ENCODE measurements at regions not wholly inside any gene's neighbourhood (a gene's known extent, or its start where the extent isn't known, plus 50 kb on each side); places are given as distances from the start of the nearest gene placed in this dataset.

GRCh38 chr3:59549962-59550361 is 500.1 kb upstream of the CFAP20DC start:
- POLR2A ChIA-PET: no interaction called here
- no peak for FAIRE-seq

More at GRCh38 chr3:59549962-59550361, 500.1 kb upstream of the CFAP20DC start:
- in situ Hi-C loops (cut with MboI) (no loop called here), intact Hi-C loops (cut with micrococcal nuclease; ENCODE audit: unreplicated experiment) (no loop called here)
- Histone ChIP-seq H4K20me1 (ENCODE audit: control insufficient read depth, insufficient read depth) (no peaks in the 10 kb centered on the region), H3K9ac (ENCODE audit: control insufficient read depth, insufficient read depth, low read length) (no peak overlapping the region), H3K9me3 (replicated peaks; ENCODE audit: control insufficient read depth, insufficient read depth, low read length) (no peaks in the 10 kb centered on the region; the same call in 1 of the 3 replicates), H3K27me3 (replicated peaks in 1 of 2; ENCODE audit: control insufficient read depth in 2 of 2, insufficient read depth in 2 of 2, low read length in 1 of 2) (no peaks in the 10 kb centered on the region), H3K4me3 (no peak overlapping the region), H3K27ac (ENCODE audit: control insufficient read depth, insufficient read depth) (no peak overlapping the region), H3K4me2 (ENCODE audit: control insufficient read depth, insufficient read depth) (no peak overlapping the region), H3K36me3 (ENCODE audit: control insufficient read depth in 2 of 2, insufficient read depth in 2 of 2, low read length in 1 of 2) (no peaks in the 10 kb centered on the region), H2AFZ (ENCODE audit: control insufficient read depth, low read depth, low read length) (no peak overlapping the region), H3K79me2 (ENCODE audit: control insufficient read depth, insufficient read depth, low read length) (no peaks in the 10 kb centered on the region), H3K4me1 (ENCODE audit: control insufficient read depth, insufficient read depth, low read length) (no peaks in the 10 kb centered on the region)
- TF ChIP-seq IRF4 (IDR thresholded peaks at IDR 0.05; ENCODE audit: low read depth, low read length) (no peak), PBX3 (IDR thresholded peaks at IDR 0.05; ENCODE audit: insufficient replicate concordance, low read depth, low read length) (no peak), NFXL1 (IDR thresholded peaks at IDR 0.05; ENCODE audit: borderline replicate concordance) (no peak), MYC (IDR thresholded peaks at IDR 0.05; ENCODE audit: insufficient read depth, insufficient read length, insufficient replicate concordance, low read length, severe bottlenecking) (no peak), DPF2 (IDR thresholded peaks at IDR 0.05) (no peak), NFYB (IDR thresholded peaks at IDR 0.05; ENCODE audit: insufficient read depth, low read depth, low read length) (no peak), SRF (IDR thresholded peaks at IDR 0.05; ENCODE audit: low read depth in 2 of 2, low read length in 2 of 2) (no peak), POLR2AphosphoS5 (IDR thresholded peaks at IDR 0.05; ENCODE audit: low read length) (no peak), PAX5 (IDR thresholded peaks at IDR 0.05; ENCODE audit: borderline replicate concordance, low read depth, low read length) (no peak), SMAD5 (IDR thresholded peaks at IDR 0.05; ENCODE audit: low read depth) (no peak), SP1 (IDR thresholded peaks at IDR 0.05; ENCODE audit: low read depth, low read length) (no peak), RUNX3 (IDR thresholded peaks at IDR 0.05; ENCODE audit: low read length) (no peak), FOXM1 (IDR thresholded peaks at IDR 0.05; ENCODE audit: low read depth, low read length) (no peak), PKNOX1 (IDR thresholded peaks at IDR 0.05) (no peak), SPI1 (IDR thresholded peaks at IDR 0.05; ENCODE audit: borderline replicate concordance, insufficient read depth, low read depth, low read length) (no peak), NR2F1 (conservative IDR thresholded peaks at IDR 0.05) (no peak), BMI1 (IDR thresholded peaks at IDR 0.05; ENCODE audit: borderline replicate concordance) (no peak)
- TF ChIP-seq, protein P1, sequence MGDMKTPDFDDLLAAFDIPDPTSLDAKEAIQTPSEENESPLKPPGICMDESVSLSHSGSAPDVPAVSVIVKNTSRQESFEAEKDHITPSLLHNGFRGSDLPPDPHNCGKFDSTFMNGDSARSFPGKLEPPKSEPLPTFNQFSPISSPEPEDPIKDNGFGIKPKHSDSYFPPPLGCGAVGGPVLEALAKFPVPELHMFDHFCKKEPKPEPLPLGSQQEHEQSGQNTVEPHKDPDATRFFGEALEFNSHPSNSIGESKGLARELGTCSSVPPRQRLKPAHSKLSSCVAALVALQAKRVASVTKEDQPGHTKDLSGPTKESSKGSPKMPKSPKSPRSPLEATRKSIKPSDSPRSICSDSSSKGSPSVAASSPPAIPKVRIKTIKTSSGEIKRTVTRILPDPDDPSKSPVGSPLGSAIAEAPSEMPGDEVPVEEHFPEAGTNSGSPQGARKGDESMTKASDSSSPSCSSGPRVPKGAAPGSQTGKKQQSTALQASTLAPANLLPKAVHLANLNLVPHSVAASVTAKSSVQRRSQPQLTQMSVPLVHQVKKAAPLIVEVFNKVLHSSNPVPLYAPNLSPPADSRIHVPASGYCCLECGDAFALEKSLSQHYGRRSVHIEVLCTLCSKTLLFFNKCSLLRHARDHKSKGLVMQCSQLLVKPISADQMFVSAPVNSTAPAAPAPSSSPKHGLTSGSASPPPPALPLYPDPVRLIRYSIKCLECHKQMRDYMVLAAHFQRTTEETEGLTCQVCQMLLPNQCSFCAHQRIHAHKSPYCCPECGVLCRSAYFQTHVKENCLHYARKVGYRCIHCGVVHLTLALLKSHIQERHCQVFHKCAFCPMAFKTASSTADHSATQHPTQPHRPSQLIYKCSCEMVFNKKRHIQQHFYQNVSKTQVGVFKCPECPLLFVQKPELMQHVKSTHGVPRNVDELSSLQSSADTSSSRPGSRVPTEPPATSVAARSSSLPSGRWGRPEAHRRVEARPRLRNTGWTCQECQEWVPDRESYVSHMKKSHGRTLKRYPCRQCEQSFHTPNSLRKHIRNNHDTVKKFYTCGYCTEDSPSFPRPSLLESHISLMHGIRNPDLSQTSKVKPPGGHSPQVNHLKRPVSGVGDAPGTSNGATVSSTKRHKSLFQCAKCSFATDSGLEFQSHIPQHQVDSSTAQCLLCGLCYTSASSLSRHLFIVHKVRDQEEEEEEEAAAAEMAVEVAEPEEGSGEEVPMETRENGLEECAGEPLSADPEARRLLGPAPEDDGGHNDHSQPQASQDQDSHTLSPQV (IDR thresholded peaks at IDR 0.05): no peak
- TF ChIP-seq, protein P2, sequence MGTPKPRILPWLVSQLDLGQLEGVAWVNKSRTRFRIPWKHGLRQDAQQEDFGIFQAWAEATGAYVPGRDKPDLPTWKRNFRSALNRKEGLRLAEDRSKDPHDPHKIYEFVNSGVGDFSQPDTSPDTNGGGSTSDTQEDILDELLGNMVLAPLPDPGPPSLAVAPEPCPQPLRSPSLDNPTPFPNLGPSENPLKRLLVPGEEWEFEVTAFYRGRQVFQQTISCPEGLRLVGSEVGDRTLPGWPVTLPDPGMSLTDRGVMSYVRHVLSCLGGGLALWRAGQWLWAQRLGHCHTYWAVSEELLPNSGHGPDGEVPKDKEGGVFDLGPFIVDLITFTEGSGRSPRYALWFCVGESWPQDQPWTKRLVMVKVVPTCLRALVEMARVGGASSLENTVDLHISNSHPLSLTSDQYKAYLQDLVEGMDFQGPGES (IDR thresholded peaks at IDR 0.05): no peak
- ATAC-seq (no peak), DNase-seq (ENCODE audit: low read depth, low spot score) (no peak)
- SMC1A ChIA-PET (ENCODE audit: uncharacterized antibody, unreplicated experiment): interaction anchor here (0.6 to 8.9 kb wide), 6 partner anchors 7 to 854 kb away, joined by 3 to 54 read pairs (median 6); no protein-coding TSS in a partner anchor
- BruUV-seq (replicated peaks): no TSS peak
- WGBS (ENCODE audit: insufficient coverage, insufficient replicate concordance, low lambda C conversion rate, missing lambda C conversion rate): 28% methylated on average over 1 of the region's 1 CpG
- CTCF ChIA-PET: interaction anchor here (1.0 to 1.7 kb wide), 2 partner anchors 26 to 288 kb away, joined by 3 read pairs; no protein-coding TSS in a partner anchor
- RAD21 ChIA-PET (ENCODE audit: unreplicated experiment): interaction anchor here (1.0 kb wide), 1 partner anchor 18 kb away, joined by 3 read pairs; no protein-coding TSS in a partner anchor
